Stimulated activated memory B cell treated with anti-CD40 and anti-IgM and Interleukin-4, amounts not matched to agents 10 μg/mL and 1 μg/mL and 100 μg/mL, for 72 hours (primary cell): ENCODE measurements at regions not wholly inside any gene's neighbourhood (a gene's known extent, or its start where the extent isn't known, plus 50 kb on each side); places are given as distances from the start of the nearest gene placed in this dataset.

Experiments
- ATAC-seq: fragments of 150-1000 bp; cut with Tn5 transposase; 2 replicates; pipeline ENCODE4 v1.10.0; 2021
- H3K27ac Mint-ChIP-seq: one replicate; pipeline ENCODE4 v1.8.0; 2022; ENCODE audit warnings: mild to moderate bottlenecking, mixed read lengths
- H3K27me3 Mint-ChIP-seq: one replicate; pipeline ENCODE4 v1.8.0; 2022; ENCODE audit warnings: mixed read lengths
- H3K36me3 Mint-ChIP-seq: one replicate; pipeline ENCODE4 v1.8.0; 2022; ENCODE audit warnings: mixed read lengths
- H3K4me1 Mint-ChIP-seq: one replicate; pipeline ENCODE4 v1.8.0; 2022; ENCODE audit warnings: mixed read lengths
- H3K4me3 Mint-ChIP-seq: one replicate; pipeline ENCODE4 v1.8.0; 2022; ENCODE audit warnings: mild to moderate bottlenecking, moderate library complexity, mixed read lengths
- H3K9me3 Mint-ChIP-seq: one replicate; pipeline ENCODE4 v1.8.0; 2022; ENCODE audit warnings: mixed read lengths

GRCh38 chr2:16304876-16305590 is 360.6 kb downstream of the CYRIA start:
- H3K27me3 Mint-ChIP-seq = peaks cover 27% of the 10 kb centered on the region
- no peak for ATAC-seq
- no peak overlapping the region for H3K4me3 Mint-ChIP-seq
- no peak overlapping the region for H3K27ac Mint-ChIP-seq
- H3K9me3 Mint-ChIP-seq = no peaks in the 10 kb centered on the region
- H3K4me1 Mint-ChIP-seq = peaks cover 10% of the 10 kb centered on the region
- no peaks in the 10 kb centered on the region for H3K36me3 Mint-ChIP-seq

- Mint-ChIP-seq H3K9me3 (no peaks in the 10 kb centered on the region), H3K4me3 (no peak overlapping the region), H3K27me3 (peaks cover 27% of the 10 kb centered on the region), H3K27ac (no peak overlapping the region), H3K36me3 (no peaks in the 10 kb centered on the region), H3K4me1 (peaks cover 10% of the 10 kb centered on the region)
- no peak for ATAC-seq
Measured at GRCh38 chr2:16303761-16304160, 361.9 kb downstream of the CYRIA start.

- H3K36me3 Mint-ChIP-seq = no peaks in the 10 kb centered on the region
- ATAC-seq = no peak
- H3K4me1 Mint-ChIP-seq = peaks cover 10% of the 10 kb centered on the region
- peak overlapping the region; percentile 40 for H3K4me3 Mint-ChIP-seq
- no peak overlapping the region for H3K27ac Mint-ChIP-seq
- peaks cover 27% of the 10 kb centered on the region for H3K27me3 Mint-ChIP-seq
- no peaks in the 10 kb centered on the region for H3K9me3 Mint-ChIP-seq
Measured at GRCh38 chr2:16303273-16303577, 362.4 kb downstream of the CYRIA start.

GRCh38 chr2:16302431-16303272 is 362.3 kb downstream of the MYCN start:
- H3K36me3 Mint-ChIP-seq = no peaks in the 10 kb centered on the region
- H3K27ac Mint-ChIP-seq = no peak overlapping the region
- peaks cover 10% of the 10 kb centered on the region for H3K4me1 Mint-ChIP-seq
- H3K9me3 Mint-ChIP-seq = no peaks in the 10 kb centered on the region
- H3K4me3 Mint-ChIP-seq = peak overlapping the region; percentile 40
- no peak for ATAC-seq
- peaks cover 27% of the 10 kb centered on the region for H3K27me3 Mint-ChIP-seq

GRCh38 chr2:16301961-16302360 is 361.6 kb downstream of the MYCN start:
- Mint-ChIP-seq H3K9me3 (no peaks in the 10 kb centered on the region), H3K27me3 (peaks cover 27% of the 10 kb centered on the region), H3K36me3 (no peaks in the 10 kb centered on the region), H3K4me3 (no peak overlapping the region), H3K4me1 (peaks cover 10% of the 10 kb centered on the region), H3K27ac (no peak overlapping the region)
- ATAC-seq = no peak

- no peak overlapping the region for H3K27ac Mint-ChIP-seq
- no peaks in the 10 kb centered on the region for H3K36me3 Mint-ChIP-seq
- no peak overlapping the region for H3K4me3 Mint-ChIP-seq
- no peak for ATAC-seq
- H3K4me1 Mint-ChIP-seq = peaks cover 10% of the 10 kb centered on the region
- peaks cover 2% of the 10 kb centered on the region for H3K9me3 Mint-ChIP-seq
- H3K27me3 Mint-ChIP-seq = peaks cover 15% of the 10 kb centered on the region
Measured at GRCh38 chr2:16298866-16299265, 358.5 kb downstream of the MYCN start.

- peaks cover 2% of the 10 kb centered on the region for H3K9me3 Mint-ChIP-seq
- no peaks in the 10 kb centered on the region for H3K27me3 Mint-ChIP-seq
- H3K4me1 Mint-ChIP-seq = no peaks in the 10 kb centered on the region
- H3K4me3 Mint-ChIP-seq = no peak overlapping the region
- no peak for ATAC-seq
- H3K27ac Mint-ChIP-seq = no peak overlapping the region
- H3K36me3 Mint-ChIP-seq = no peaks in the 10 kb centered on the region
Measured at GRCh38 chr2:16296331-16297250, 356.2 kb downstream of the MYCN start.

GRCh38 chr2:16296038-16296290 is 355.6 kb downstream of the MYCN start:
- no peaks in the 10 kb centered on the region for H3K36me3 Mint-ChIP-seq
- no peak for ATAC-seq
- H3K27me3 Mint-ChIP-seq = no peaks in the 10 kb centered on the region
- no peak overlapping the region for H3K27ac Mint-ChIP-seq
- H3K4me3 Mint-ChIP-seq = no peak overlapping the region
- peaks cover 2% of the 10 kb centered on the region for H3K9me3 Mint-ChIP-seq
- H3K4me1 Mint-ChIP-seq = no peaks in the 10 kb centered on the region

- Mint-ChIP-seq H3K36me3 (no peaks in the 10 kb centered on the region), H3K4me3 (no peak overlapping the region), H3K27ac (no peak overlapping the region), H3K4me1 (no peaks in the 10 kb centered on the region), H3K27me3 (no peaks in the 10 kb centered on the region), H3K9me3 (peaks cover 2% of the 10 kb centered on the region)
- no peak for ATAC-seq
Measured at GRCh38 chr2:16294791-16295190, 354.4 kb downstream of the MYCN start.

GRCh38 chr2:16293871-16294270 is 353.5 kb downstream of the MYCN start:
- no peak for ATAC-seq
- Mint-ChIP-seq H3K36me3 (no peaks in the 10 kb centered on the region), H3K27ac (no peak overlapping the region), H3K4me3 (no peak overlapping the region), H3K9me3 (peaks cover 2% of the 10 kb centered on the region), H3K27me3 (no peaks in the 10 kb centered on the region), H3K4me1 (no peaks in the 10 kb centered on the region)

- Mint-ChIP-seq H3K36me3 (no peaks in the 10 kb centered on the region), H3K9me3 (peaks cover 2% of the 10 kb centered on the region), H3K4me1 (no peaks in the 10 kb centered on the region), H3K27me3 (no peaks in the 10 kb centered on the region), H3K4me3 (no peak overlapping the region), H3K27ac (no peak overlapping the region)
- no peak for ATAC-seq
Measured at GRCh38 chr2:16293398-16293797, 353.0 kb downstream of the MYCN start.

- H3K4me1 Mint-ChIP-seq = no peaks in the 10 kb centered on the region
- H3K36me3 Mint-ChIP-seq = no peaks in the 10 kb centered on the region
- H3K27me3 Mint-ChIP-seq = no peaks in the 10 kb centered on the region
- H3K27ac Mint-ChIP-seq = no peak overlapping the region
- H3K4me3 Mint-ChIP-seq = no peak overlapping the region
- H3K9me3 Mint-ChIP-seq = peaks cover 2% of the 10 kb centered on the region
- peak; percentile 18 for ATAC-seq
Measured at GRCh38 chr2:16291731-16292550, 351.6 kb downstream of the MYCN start.

- no peaks in the 10 kb centered on the region for H3K36me3 Mint-ChIP-seq
- H3K27ac Mint-ChIP-seq = no peak overlapping the region
- no peak for ATAC-seq
- peaks cover 2% of the 10 kb centered on the region for H3K9me3 Mint-ChIP-seq
- no peaks in the 10 kb centered on the region for H3K27me3 Mint-ChIP-seq
- no peaks in the 10 kb centered on the region for H3K4me1 Mint-ChIP-seq
- no peak overlapping the region for H3K4me3 Mint-ChIP-seq
Measured at GRCh38 chr2:16291226-16291625, 350.9 kb downstream of the MYCN start.

GRCh38 chr2:16290311-16291020 is 350.1 kb downstream of the MYCN start:
- Mint-ChIP-seq H3K4me3 (no peak overlapping the region), H3K27ac (no peak overlapping the region), H3K27me3 (no peaks in the 10 kb centered on the region), H3K36me3 (no peaks in the 10 kb centered on the region), H3K4me1 (no peaks in the 10 kb centered on the region), H3K9me3 (peaks cover 2% of the 10 kb centered on the region)
- no peak for ATAC-seq
